GM19463 (cell line): ENCODE measurements at regions not wholly inside any gene's neighbourhood (a gene's known extent, or its start where the extent isn't known, plus 50 kb on each side); places are given as distances from the start of the nearest gene placed in this dataset.

Source experiments
- ATAC-seq: cut with Tn5 transposase; IDR thresholded peaks from one replicate; pipeline ENCODE4 v1.9.1; 2021; ENCODE audit warnings: mild to moderate bottlenecking, moderate library complexity; ENCODE audit not compliant: unreplicated experiment

GRCh38 chr3:107025961-107026360 lies 351.3 kb upstream of the CCDC54 start:
- ATAC-seq, result no peak

GRCh38 chr3:107028086-107028485 lies 349.2 kb upstream of the CCDC54 start:
- ATAC-seq, result no peak

- ATAC-seq, result no peak
These were observed 348.6 kb upstream of the CCDC54 start for GRCh38 chr3:107028626-107029025.

- ATAC-seq, result no peak
These were observed 345.1 kb upstream of the CCDC54 start for GRCh38 chr3:107032111-107032510.

- ATAC-seq, result no peak
These were observed 343.1 kb upstream of the CCDC54 start for GRCh38 chr3:107034142-107034541.

- ATAC-seq, result no peak
These were observed 342.1 kb upstream of the CCDC54 start for GRCh38 chr3:107035176-107035575.

GRCh38 chr3:107044677-107045076 lies 332.6 kb upstream of the CCDC54 start:
- no peak for ATAC-seq

GRCh38 chr3:107045791-107046190 lies 331.4 kb upstream of the CCDC54 start:
- ATAC-seq, result no peak

- ATAC-seq, result no peak
These were observed 321.9 kb upstream of the CCDC54 start for GRCh38 chr3:107055181-107055942.

GRCh38 chr3:107061466-107061865 lies 315.8 kb upstream of the CCDC54 start:
- ATAC-seq, result no peak

- no peak for ATAC-seq
These were observed 314.9 kb upstream of the CCDC54 start for GRCh38 chr3:107062310-107062709.

GRCh38 chr3:107062787-107063186 lies 314.5 kb upstream of the CCDC54 start:
- no peak for ATAC-seq

- ATAC-seq, result no peak
These were observed 313.9 kb upstream of the CCDC54 start for GRCh38 chr3:107063351-107063750.

GRCh38 chr3:107064405-107065060 lies 312.7 kb upstream of the CCDC54 start:
- ATAC-seq, result peak; percentile 89

- no peak for ATAC-seq
These were observed 312.0 kb upstream of the CCDC54 start for GRCh38 chr3:107065094-107065861.

- ATAC-seq, result no peak
These were observed 309.8 kb upstream of the CCDC54 start for GRCh38 chr3:107067421-107067820.

GRCh38 chr3:107068980-107069379 lies 308.3 kb upstream of the CCDC54 start:
- no peak for ATAC-seq

- ATAC-seq, result no peak
These were observed 300.3 kb upstream of the CCDC54 start for GRCh38 chr3:107076946-107077345.

- ATAC-seq, result no peak
These were observed 299.8 kb upstream of the CCDC54 start for GRCh38 chr3:107077391-107077790.

- ATAC-seq, result no peak
These were observed 294.7 kb upstream of the CCDC54 start for GRCh38 chr3:107082527-107082926.

- no peak for ATAC-seq
These were observed 292.0 kb upstream of the CCDC54 start for GRCh38 chr3:107085261-107085660.

GRCh38 chr3:107092121-107092520 lies 285.1 kb upstream of the CCDC54 start:
- ATAC-seq, result no peak
